GM06990 (cell line): ENCODE measurements at regions not wholly inside any gene's neighbourhood (a gene's known extent, or its start where the extent isn't known, plus 50 kb on each side); places are given as distances from the start of the nearest gene placed in this dataset.

ENCODE experiments used
- DNase-seq: peaks from one replicate; pipeline ENCODE4 v3.0.0-alpha.2; 2011; ENCODE audit not compliant: insufficient read length; ENCODE audit errors: extremely low read depth
- H3K27me3 ChIP-seq: replicated peaks from 2 replicates; pipeline ENCODE4 v1.6.0; 2011; ENCODE audit warnings: low read length; ENCODE audit not compliant: control insufficient read depth, insufficient read depth
- H3K36me3 ChIP-seq: 2 replicates; pipeline ENCODE4 v1.5.1; 2011; ENCODE audit warnings: low read length; ENCODE audit not compliant: control insufficient read depth, insufficient read depth
- H3K4me3 ChIP-seq: replicated peaks from 2 replicates; pipeline ENCODE4 v1.5.1; 2011; ENCODE audit warnings: low read depth, mild to moderate bottlenecking, control low read depth, low read length
- TF ChIP-seq, protein P1 (sequence below): IDR thresholded peaks from 2 replicates; pipeline ENCODE4 v1.5.1; 2011; ENCODE audit warnings: low read length, control low read depth, mild to moderate bottlenecking, inconsistent platforms; ENCODE audit not compliant: insufficient read depth, poor library complexity, severe bottlenecking

DNA sequence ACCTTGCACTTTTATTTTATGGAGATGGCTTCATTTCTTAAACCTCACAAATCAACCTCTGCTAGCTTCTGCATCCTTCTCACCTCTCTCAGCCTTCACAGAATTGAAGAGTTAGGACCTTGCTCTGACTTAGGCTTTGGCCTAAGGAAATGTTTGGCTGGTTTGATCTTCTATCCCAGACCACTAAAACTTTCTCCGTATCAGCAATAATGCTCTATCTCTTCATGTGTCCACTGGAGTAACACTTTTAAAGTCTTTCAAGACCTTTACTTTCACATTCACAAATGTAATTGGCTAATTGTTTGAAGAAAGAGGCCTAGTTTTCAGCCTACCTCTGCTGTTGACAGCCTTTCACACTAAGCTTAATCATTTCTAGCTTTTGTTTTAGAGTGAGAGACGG lies 212.9 kb downstream of the TTLL2 start:
- no peak overlapping the region for H3K4me3 ChIP-seq
- H3K27me3 ChIP-seq = no peaks in the 10 kb centered on the region
- TF ChIP-seq, protein P1, sequence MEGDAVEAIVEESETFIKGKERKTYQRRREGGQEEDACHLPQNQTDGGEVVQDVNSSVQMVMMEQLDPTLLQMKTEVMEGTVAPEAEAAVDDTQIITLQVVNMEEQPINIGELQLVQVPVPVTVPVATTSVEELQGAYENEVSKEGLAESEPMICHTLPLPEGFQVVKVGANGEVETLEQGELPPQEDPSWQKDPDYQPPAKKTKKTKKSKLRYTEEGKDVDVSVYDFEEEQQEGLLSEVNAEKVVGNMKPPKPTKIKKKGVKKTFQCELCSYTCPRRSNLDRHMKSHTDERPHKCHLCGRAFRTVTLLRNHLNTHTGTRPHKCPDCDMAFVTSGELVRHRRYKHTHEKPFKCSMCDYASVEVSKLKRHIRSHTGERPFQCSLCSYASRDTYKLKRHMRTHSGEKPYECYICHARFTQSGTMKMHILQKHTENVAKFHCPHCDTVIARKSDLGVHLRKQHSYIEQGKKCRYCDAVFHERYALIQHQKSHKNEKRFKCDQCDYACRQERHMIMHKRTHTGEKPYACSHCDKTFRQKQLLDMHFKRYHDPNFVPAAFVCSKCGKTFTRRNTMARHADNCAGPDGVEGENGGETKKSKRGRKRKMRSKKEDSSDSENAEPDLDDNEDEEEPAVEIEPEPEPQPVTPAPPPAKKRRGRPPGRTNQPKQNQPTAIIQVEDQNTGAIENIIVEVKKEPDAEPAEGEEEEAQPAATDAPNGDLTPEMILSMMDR = no peak
- no peaks in the 10 kb centered on the region for H3K36me3 ChIP-seq
- no peak for DNase-seq

DNA sequence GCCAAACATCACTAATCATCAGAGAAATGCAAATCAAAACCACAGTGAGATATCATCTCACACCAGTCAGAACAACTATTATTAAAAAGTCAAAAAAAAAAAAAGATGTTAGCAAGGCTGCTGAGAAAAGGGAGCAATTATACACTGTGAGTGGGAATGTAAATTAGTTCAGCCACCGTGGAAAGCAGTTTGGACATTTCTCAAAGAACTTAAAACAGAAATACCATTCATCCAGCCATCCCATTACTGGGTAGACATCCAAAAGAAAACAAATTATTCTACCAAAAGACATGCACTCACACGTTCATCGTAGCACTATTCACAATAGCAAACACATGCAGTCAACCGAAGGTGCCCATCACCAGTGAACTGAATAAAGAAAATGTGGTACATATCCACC lies 213.9 kb downstream of the TTLL2 start:
- no peak overlapping the region for H3K4me3 ChIP-seq
- TF ChIP-seq, protein P1 = no peak
- no peaks in the 10 kb centered on the region for H3K27me3 ChIP-seq
- DNase-seq = no peak
- H3K36me3 ChIP-seq = no peaks in the 10 kb centered on the region

DNA sequence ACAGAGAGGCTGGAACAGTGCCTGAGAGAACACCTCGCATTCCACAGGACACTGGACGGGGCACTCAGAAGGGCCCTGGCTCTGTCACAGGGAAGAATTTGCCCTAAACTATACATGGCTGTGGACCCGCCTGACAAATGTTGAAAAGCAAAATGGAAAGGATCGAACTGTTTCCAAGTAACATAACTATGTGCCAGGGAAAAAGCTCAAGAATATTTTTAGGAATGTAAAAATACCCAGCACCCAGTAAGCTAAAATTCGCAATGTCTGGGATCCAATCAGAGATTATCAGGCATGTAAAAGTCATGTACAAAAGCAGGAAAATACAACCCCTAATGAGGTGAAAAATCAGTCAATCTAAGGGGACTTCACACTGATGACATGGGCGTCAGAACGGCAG lies 215.9 kb downstream of the TTLL2 start:
- DNase-seq = no peak
- TF ChIP-seq, protein P1 = no peak
- H3K4me3 ChIP-seq = no peak overlapping the region
- H3K27me3 ChIP-seq = no peaks in the 10 kb centered on the region
- H3K36me3 ChIP-seq = no peaks in the 10 kb centered on the region

DNA sequence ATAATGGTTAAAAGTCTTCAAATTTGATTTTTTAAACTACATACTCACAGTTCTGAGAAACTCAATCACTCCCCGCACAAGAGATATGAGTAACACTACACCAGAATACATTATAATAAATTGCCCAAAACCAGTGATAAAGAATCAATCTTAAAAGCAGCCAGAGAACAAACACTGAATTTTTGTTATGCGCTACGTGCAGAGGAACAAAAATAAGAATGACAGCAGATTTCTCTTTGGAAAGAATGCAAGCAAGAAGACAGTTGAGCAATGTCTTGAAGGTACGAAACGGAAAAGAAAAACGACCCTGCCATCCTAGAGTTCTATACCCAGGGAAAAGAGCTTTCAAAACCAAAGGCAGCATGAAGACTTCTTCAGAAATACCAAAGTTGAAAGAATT lies 216.7 kb downstream of the TTLL2 start:
- Histone ChIP-seq H3K27me3 (no peaks in the 10 kb centered on the region), H3K4me3 (no peak overlapping the region)
- TF ChIP-seq, protein P1 = no peak

DNA sequence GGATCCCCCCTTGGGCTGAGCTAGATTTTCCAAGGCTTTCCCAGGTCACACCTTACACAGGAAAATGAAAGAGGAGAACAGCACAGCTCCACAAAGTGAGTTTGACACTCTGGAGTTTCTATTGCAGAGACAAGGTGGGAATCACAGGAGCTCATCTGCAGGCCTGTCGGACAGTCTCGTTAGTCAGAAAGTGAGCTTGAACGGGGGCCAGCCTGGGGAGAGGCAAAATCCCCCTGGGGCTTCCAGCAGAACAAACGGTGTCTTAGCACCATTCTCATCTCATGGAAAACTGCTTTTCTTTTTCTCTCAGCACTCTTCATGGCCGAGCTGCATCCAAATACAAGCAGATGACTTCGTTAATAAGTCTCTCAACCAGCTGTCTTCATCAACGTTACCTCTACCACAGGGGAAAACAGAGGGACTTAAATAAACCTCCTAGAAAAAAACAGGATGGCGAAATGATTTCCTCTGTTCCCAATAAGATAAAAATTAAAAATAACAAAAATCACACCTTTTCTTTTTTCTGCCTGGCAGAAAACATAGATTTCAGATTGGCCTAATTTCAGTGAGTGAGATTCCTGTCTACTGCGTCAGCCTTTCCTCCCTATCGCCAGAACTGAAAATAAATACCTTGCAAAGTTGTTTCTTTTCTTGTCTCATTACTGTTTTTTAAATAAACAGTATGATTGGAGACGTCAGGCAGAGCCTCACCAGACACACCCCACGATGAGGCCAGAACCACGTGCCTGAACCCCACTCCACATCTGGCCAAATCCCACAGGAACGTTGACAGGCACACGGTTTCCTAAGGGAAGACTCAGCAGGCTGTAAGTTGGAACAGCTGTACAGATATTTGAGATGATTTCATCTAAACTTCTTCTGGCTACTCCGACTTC lies 219.0 kb downstream of the TTLL2 start:
- no peaks in the 10 kb centered on the region for H3K36me3 ChIP-seq
- no peak overlapping the region for H3K4me3 ChIP-seq
- no peaks in the 10 kb centered on the region for H3K27me3 ChIP-seq
- TF ChIP-seq, protein P1 = no peak
- no peak for DNase-seq

More for the DNA sequence above, 216.7 kb downstream of the TTLL2 start:
- no peak for DNase-seq
- H3K36me3 ChIP-seq = no peaks in the 10 kb centered on the region
